ENCODE measurements at regions not wholly inside any gene's neighbourhood (a gene's known extent, or its start where the extent isn't known, plus 50 kb on each side); places are given as distances from the start of the nearest gene placed in this dataset.

DNA sequence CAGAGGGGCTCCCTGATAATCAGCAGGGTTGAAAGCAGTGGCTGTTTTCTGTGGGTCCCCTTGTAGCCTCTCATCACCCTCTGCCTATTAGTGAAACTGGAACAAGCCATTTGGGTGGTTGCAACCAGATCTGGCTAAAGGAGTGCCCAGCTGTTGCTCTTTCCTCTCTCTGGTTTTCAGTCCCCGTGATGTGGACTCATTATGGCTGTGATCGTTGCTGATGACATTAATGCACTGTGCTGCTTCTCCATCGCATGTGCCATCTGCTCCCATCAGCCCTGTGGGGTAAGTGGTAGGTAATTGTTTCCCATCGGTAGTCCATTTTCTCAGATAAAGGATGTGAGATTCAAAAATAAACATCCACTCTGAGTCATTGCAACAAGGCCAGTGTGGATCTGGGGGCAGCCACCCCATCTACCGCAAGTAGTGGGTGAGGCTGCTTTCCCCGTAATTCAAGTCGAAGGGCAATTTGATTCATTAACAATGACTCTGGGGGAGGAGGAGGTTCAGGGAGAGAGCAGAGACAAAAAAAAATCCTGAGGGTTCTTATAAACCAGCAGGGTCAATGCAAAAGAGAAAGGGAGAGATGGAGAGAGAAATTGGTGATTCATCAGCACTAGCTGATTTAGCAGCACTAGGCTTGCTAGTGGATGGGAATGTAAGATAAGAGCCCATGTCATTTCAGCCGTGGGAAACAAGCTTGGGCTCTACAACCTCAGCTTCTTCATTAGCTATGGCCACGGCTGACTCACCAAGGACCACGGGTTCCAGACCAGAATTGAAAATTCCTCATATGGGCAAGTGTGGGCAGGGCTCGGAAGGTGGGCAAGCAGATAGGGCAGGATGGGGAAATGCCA lies 357.8 kb downstream of the MID1IP1 start:
- TF ChIP-seq, protein P1, sequence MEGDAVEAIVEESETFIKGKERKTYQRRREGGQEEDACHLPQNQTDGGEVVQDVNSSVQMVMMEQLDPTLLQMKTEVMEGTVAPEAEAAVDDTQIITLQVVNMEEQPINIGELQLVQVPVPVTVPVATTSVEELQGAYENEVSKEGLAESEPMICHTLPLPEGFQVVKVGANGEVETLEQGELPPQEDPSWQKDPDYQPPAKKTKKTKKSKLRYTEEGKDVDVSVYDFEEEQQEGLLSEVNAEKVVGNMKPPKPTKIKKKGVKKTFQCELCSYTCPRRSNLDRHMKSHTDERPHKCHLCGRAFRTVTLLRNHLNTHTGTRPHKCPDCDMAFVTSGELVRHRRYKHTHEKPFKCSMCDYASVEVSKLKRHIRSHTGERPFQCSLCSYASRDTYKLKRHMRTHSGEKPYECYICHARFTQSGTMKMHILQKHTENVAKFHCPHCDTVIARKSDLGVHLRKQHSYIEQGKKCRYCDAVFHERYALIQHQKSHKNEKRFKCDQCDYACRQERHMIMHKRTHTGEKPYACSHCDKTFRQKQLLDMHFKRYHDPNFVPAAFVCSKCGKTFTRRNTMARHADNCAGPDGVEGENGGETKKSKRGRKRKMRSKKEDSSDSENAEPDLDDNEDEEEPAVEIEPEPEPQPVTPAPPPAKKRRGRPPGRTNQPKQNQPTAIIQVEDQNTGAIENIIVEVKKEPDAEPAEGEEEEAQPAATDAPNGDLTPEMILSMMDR (IDR thresholded peaks at IDR 0.05; ENCODE audit: low read depth, low read length, missing control alignments), result no peak
- peak; percentile 76 for DNase-seq (ENCODE audit: low read depth)
- no peak overlapping the region for H3K4me3 ChIP-seq (ENCODE audit: low read depth, low read length)
- in situ Hi-C loops (cut with HindIII; ENCODE audit: low sequenced_read_pairs), result no loop called here

DNA sequence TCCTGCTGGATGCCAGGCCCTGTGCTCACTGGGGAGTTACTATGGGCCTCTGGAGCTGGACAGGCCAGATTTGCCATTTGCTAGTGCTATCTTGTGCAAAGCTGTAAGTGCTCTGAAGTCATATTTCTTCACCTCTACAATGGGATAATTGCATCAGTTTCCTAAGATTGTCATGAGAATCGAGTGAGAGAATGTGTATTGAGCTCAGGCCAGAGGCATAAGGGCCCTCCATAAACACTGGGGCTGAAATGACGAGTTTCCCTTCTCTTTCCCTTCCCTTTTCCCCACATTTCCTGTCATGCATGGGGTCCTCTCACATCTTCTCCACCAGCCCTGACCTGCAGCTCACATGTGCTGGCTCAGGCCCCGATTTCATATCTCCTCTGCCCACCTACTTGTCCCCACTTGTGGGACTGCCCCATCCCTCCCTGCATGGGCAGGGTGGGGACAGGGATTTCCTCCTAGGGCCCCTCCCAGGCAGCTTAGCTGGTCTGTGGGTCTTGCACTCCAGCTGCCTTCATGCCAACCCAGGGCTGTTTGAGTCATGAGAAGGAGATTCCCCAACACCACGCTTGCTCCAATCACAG lies 358.8 kb downstream of the MID1IP1 start:
- TF ChIP-seq, protein P1 (IDR thresholded peaks at IDR 0.05; ENCODE audit: low read depth, low read length, missing control alignments), result no peak
- in situ Hi-C loops (cut with HindIII; ENCODE audit: low sequenced_read_pairs), result no loop called here
- no peak overlapping the region for H3K4me3 ChIP-seq (ENCODE audit: low read depth, low read length)
- DNase-seq (ENCODE audit: low read depth), result no peak

DNA sequence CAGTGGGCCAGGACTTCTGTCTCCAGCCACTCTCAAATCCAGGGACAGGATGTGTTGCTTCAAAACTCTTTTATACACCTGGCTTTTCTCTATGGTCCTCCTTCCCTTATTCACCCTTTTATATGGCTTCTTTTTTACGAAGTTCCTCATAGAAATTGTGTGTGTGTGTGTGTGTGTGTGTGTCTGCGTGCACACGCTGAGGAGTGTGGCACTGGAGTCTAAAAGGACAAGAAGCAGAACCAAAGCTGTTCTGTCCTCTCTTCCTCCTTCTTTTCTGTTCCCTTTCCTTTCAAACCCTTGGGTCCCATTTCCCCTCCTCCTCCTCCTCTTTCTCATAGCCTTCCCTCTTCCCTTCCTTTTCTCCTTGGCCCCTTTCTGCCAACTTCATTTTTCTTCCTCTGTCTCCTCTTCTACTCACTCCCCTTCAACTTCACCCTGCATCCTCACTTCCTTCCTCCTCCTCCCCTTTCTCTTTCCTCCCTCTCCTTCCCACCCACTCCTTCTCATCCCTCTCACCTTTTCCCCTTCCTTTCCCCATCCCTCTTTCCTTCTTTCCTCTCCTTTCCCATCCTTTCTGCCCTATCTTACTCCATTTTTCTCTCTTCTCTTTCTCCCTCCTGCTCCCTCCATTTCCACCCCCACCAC lies 360.5 kb downstream of the MID1IP1 start:
- TF ChIP-seq, protein P1 (IDR thresholded peaks at IDR 0.05; ENCODE audit: low read depth, low read length, missing control alignments), result no peak
- no peak overlapping the region for H3K4me3 ChIP-seq (ENCODE audit: low read depth, low read length)
- in situ Hi-C loops (cut with HindIII; ENCODE audit: low sequenced_read_pairs), result no loop called here
- no peak for DNase-seq (ENCODE audit: low read depth)

DNA sequence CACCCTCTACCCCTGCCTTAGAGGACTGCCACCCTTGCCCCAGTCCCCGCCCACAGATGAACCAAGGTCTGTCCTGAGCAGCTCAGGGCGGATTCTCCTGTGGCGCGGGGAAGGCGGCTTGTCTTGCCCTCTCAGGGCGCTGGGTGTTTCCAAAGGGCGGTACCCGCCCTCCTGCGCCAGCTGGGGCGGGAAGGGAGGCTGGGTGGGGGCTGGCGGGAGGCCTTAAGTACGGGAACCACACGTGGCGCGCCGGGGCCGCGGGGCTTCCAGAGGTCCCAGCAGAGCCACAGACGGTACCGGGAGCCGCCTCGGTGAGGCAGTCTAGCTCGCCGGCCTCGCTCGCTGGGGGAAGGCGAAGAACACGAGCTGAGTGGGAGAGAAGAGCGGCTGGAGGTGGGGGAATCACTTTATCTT lies 361.1 kb downstream of the MID1IP1 start:
- TF ChIP-seq, protein P1 (IDR thresholded peaks at IDR 0.05; ENCODE audit: low read depth, low read length, missing control alignments), result no peak
- no peak overlapping the region for H3K4me3 ChIP-seq (ENCODE audit: low read depth, low read length)
- no peak for DNase-seq (ENCODE audit: low read depth)
- in situ Hi-C loops (cut with HindIII; ENCODE audit: low sequenced_read_pairs), result no loop called here

DNA sequence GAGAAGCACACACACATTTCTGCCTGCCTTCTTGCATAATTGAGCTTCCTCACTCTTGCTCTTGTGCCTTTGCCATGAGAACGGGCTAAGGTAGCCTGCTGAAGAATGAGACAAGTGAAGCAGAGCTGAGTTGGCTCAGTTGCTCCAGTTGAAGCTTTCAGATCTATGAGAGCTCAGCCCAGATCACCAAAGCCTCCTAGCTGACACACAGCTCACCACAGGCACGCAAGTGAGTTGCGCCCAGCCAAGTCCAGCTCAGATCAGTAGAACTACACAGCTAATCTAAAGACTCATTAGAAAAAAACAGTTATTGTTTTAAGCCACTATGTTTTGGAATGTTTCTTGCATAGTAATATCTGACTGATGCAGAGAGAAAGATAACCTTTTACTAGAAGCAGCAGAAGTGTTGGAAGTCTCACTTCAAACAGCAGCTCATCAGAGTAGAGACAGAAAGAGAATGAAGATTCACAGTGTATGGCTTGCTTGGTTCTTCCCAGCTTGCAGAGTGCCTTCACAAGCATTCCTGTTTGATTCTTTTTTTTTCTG lies 362.4 kb downstream of the MID1IP1 start:
- no peak overlapping the region for H3K4me3 ChIP-seq (ENCODE audit: low read depth, low read length)
- no peak for DNase-seq (ENCODE audit: low read depth)
- in situ Hi-C loops (cut with HindIII; ENCODE audit: low sequenced_read_pairs), result no loop called here
- TF ChIP-seq, protein P1 (IDR thresholded peaks at IDR 0.05; ENCODE audit: low read depth, low read length, missing control alignments), result no peak

DNA sequence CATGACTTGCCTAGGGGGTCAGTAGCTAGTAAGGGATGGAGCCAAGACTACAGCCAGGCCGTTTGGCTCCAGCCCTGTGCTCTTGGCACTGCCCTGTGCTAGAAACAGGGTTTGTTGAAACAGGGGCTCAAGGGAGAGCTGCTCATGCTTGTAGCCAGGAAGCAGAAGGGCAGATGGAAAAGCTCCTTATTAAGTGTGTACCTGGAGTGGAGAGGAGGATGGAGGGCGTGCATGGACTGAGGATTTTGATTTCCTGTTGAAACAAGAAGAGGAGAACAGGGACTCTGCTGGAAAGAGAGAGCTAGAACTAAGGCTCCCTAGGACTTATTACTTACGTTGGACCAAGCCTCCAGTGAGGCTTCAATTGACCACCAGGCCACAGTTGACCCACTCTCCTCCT lies 363.0 kb downstream of the MID1IP1 start:
- TF ChIP-seq, protein P1 (IDR thresholded peaks at IDR 0.05; ENCODE audit: low read depth, low read length, missing control alignments), result no peak
- DNase-seq (ENCODE audit: low read depth), result no peak
- in situ Hi-C loops (cut with HindIII; ENCODE audit: low sequenced_read_pairs), result no loop called here
- H3K4me3 ChIP-seq (ENCODE audit: low read depth, low read length), result no peak overlapping the region
